ENCODE measurements at regions not wholly inside any gene's neighbourhood (a gene's known extent, or its start where the extent isn't known, plus 50 kb on each side); places are given as distances from the start of the nearest gene placed in this dataset.

- TF ChIP-seq CTCF (IDR thresholded peaks at IDR 0.05) (no peak), POLR2A (IDR thresholded peaks at IDR 0.05) (no peak)
Observed at GRCh38 chr9:21592063-21592338, 109.9 kb upstream of the IFNE start.
